Hepatocyte (in vitro differentiated cells): ENCODE measurements at regions not wholly inside any gene's neighbourhood (a gene's known extent, or its start where the extent isn't known, plus 50 kb on each side); places are given as distances from the start of the nearest gene placed in this dataset.

ENCODE experiments used
- DNase-seq: peaks from one replicate; pipeline ENCODE4 v3.0.0-alpha.2; 2016; ENCODE audit warnings: low spot score
- H2AFZ ChIP-seq: fragments of 200-600 bp; sonication (generic); 2 replicates; pipeline ENCODE4 v1.6.0; 2016; ENCODE audit warnings: antibody characterized with exemption, mild to moderate bottlenecking
- H3K27ac ChIP-seq: fragments of 200-600 bp; sonication (generic); 2 replicates; pipeline ENCODE4 v1.5.1; 2016; ENCODE audit warnings: mild to moderate bottlenecking
- H3K27me3 ChIP-seq: fragments of 200-600 bp; sonication (generic); 2 replicates; pipeline ENCODE4 v1.6.1; 2016
- H3K36me3 ChIP-seq: fragments of 200-600 bp; sonication (generic); replicated peaks from 2 replicates; pipeline ENCODE4 v1.5.1; 2016; ENCODE audit warnings: low read depth; ENCODE audit not compliant: insufficient read depth
- H3K4me1 ChIP-seq: fragments of 200-600 bp; sonication (generic); 2 replicates; pipeline ENCODE4 v1.5.1; 2016; ENCODE audit warnings: mild to moderate bottlenecking, moderate library complexity; ENCODE audit not compliant: insufficient read depth
- H3K4me2 ChIP-seq: fragments of 200-600 bp; sonication (generic); 2 replicates; pipeline ENCODE4 v1.6.0; 2016
- H3K4me3 ChIP-seq: fragments of 200-600 bp; sonication (generic); 2 replicates; pipeline ENCODE4 v1.5.1; 2016; ENCODE audit warnings: mild to moderate bottlenecking
- H3K79me2 ChIP-seq: fragments of 200-600 bp; sonication (generic); 2 replicates; pipeline ENCODE4 v1.6.0; 2017; ENCODE audit warnings: mild to moderate bottlenecking
- H3K9me2 ChIP-seq: fragments of 200-600 bp; sonication (generic); replicated peaks from 2 replicates; pipeline ENCODE4 v1.6.0; 2017; ENCODE audit warnings: mild to moderate bottlenecking; ENCODE audit not compliant: insufficient read depth
- H3K9me3 ChIP-seq: fragments of 200-600 bp; sonication (generic); 2 replicates; pipeline ENCODE4 v1.5.1; 2016; ENCODE audit warnings: low read depth, mild to moderate bottlenecking
- H4K20me1 ChIP-seq: fragments of 200-600 bp; sonication (generic); 2 replicates; pipeline ENCODE4 v1.6.0; 2016; ENCODE audit warnings: mild to moderate bottlenecking; ENCODE audit not compliant: insufficient read depth, poor library complexity, severe bottlenecking
- EZH2 ChIP-seq: fragments of 200-600 bp; sonication (generic); IDR thresholded peaks from 2 replicates; pipeline ENCODE4 v1.6.1; 2016; ENCODE audit warnings: antibody characterized with exemption, mild to moderate bottlenecking, borderline replicate concordance
- EZH2phosphoT487 ChIP-seq: fragments of 200-600 bp; sonication (generic); IDR thresholded peaks from one replicate; pipeline ENCODE4 v1.6.1; 2018; ENCODE audit warnings: antibody characterized with exemption, mild to moderate bottlenecking, low read depth, moderate library complexity; ENCODE audit not compliant: unreplicated experiment, severe bottlenecking
- WGBS: methylation state at CpG from one replicate; pipeline ENCODE4 v1.1.6; 2016; ENCODE audit warnings: low lambda C conversion rate; ENCODE audit errors: missing lambda C conversion rate; 5-methylcytosine and 5-hydroxymethylcytosine counted together
- TF ChIP-seq, protein P1 (sequence below): fragments of 200-600 bp; sonication (generic); IDR thresholded peaks from 2 replicates; pipeline ENCODE4 v1.5.1; 2016; ENCODE audit warnings: antibody characterized with exemption, mild to moderate bottlenecking; ENCODE audit not compliant: poor library complexity

DNA sequence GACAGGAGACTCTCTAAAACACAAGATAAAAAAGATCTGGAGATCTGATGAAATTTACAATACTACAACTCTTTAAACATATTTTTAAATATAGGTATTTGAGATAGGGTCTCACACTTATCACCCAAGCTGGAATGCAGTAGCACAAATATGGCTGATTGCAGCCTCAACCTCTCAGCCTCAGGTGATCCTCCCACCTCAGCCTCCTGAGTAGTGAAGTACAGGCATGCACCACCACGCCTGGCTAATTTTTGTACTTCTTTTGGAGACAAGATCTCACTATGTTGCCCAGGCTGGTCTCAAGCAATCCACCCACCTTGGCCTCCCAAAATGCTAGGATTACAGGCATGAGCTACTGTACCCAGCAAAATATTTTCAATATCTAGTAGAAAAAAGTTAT is 170.0 kb upstream of the NR5A2 start:
- H3K27ac ChIP-seq, result no peak overlapping the region
- no peaks in the 10 kb centered on the region for H3K36me3 ChIP-seq
- TF ChIP-seq EZH2, result no peak
- no peak for TF ChIP-seq EZH2phosphoT487
- TF ChIP-seq, protein P1, sequence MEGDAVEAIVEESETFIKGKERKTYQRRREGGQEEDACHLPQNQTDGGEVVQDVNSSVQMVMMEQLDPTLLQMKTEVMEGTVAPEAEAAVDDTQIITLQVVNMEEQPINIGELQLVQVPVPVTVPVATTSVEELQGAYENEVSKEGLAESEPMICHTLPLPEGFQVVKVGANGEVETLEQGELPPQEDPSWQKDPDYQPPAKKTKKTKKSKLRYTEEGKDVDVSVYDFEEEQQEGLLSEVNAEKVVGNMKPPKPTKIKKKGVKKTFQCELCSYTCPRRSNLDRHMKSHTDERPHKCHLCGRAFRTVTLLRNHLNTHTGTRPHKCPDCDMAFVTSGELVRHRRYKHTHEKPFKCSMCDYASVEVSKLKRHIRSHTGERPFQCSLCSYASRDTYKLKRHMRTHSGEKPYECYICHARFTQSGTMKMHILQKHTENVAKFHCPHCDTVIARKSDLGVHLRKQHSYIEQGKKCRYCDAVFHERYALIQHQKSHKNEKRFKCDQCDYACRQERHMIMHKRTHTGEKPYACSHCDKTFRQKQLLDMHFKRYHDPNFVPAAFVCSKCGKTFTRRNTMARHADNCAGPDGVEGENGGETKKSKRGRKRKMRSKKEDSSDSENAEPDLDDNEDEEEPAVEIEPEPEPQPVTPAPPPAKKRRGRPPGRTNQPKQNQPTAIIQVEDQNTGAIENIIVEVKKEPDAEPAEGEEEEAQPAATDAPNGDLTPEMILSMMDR, result no peak
- no peaks in the 10 kb centered on the region for H3K79me2 ChIP-seq
- H4K20me1 ChIP-seq, result no peaks in the 10 kb centered on the region
- no peaks in the 10 kb centered on the region for H3K4me1 ChIP-seq
- no peak overlapping the region for H2AFZ ChIP-seq
- H3K4me2 ChIP-seq, result no peak overlapping the region
- WGBS, result 82% methylated on average over 1 of the region's 1 CpG
- no peak for DNase-seq
- no peaks in the 10 kb centered on the region for H3K27me3 ChIP-seq
- no peaks in the 10 kb centered on the region for H3K9me2 ChIP-seq
- no peaks in the 10 kb centered on the region for H3K9me3 ChIP-seq
- no peak overlapping the region for H3K4me3 ChIP-seq

DNA sequence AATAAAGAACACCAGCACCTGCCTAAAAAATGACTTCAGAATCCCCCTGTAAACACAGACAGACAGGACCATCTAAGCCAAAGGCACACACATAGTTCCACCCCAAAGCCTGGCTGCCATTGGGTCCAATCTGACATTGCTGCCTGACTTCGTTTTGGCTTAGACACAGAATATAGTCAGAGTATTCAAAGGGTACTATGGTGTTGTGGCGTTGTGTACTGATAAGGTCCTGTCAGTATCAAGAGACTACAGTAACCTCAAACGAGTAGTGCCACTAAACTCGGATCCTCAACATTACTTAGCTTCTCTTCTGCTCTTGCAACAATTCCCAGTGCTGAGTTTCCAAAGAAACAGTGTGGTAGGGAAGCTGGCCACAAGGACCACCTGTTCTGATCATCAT is 169.3 kb upstream of the NR5A2 start:
- Histone ChIP-seq H3K9me2 (no peaks in the 10 kb centered on the region), H3K4me2 (no peak overlapping the region), H3K27ac (no peak overlapping the region), H3K27me3 (no peaks in the 10 kb centered on the region), H4K20me1 (no peaks in the 10 kb centered on the region), H3K9me3 (no peaks in the 10 kb centered on the region), H3K79me2 (no peaks in the 10 kb centered on the region), H3K4me1 (no peaks in the 10 kb centered on the region), H2AFZ (no peak overlapping the region), H3K36me3 (no peaks in the 10 kb centered on the region), H3K4me3 (no peak overlapping the region)
- 84% methylated on average over 4 of the region's 4 CpGs for WGBS
- TF ChIP-seq, protein P1, result no peak
- TF ChIP-seq EZH2 (no peak), EZH2phosphoT487 (no peak)
- no peak for DNase-seq

DNA sequence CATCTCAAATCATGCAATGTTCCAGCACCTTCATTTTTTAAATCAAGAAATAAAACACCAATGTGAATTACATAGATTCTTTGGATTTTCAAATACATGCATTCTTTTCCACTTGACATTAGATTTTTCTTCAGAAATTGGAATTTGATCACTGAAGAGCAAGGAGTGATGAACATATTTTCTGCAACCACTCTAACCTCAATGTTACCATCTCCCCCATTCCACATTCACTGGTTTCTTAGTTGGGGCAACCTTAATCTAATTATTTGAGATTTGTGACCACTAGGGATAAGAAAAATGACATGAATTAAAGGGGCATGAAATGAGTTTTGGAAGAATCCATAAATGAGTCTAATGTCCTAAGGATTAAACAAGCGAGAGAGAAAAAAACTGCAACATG is 168.7 kb upstream of the NR5A2 start:
- H4K20me1 ChIP-seq, result no peaks in the 10 kb centered on the region
- H3K4me1 ChIP-seq, result no peaks in the 10 kb centered on the region
- no peaks in the 10 kb centered on the region for H3K9me2 ChIP-seq
- H2AFZ ChIP-seq, result no peak overlapping the region
- no peak overlapping the region for H3K4me2 ChIP-seq
- H3K79me2 ChIP-seq, result no peaks in the 10 kb centered on the region
- no peak overlapping the region for H3K27ac ChIP-seq
- H3K27me3 ChIP-seq, result no peaks in the 10 kb centered on the region
- no peaks in the 10 kb centered on the region for H3K9me3 ChIP-seq
- 86% methylated on average over 1 of the region's 1 CpG for WGBS
- DNase-seq, result no peak
- TF ChIP-seq, protein P1, result no peak
- TF ChIP-seq EZH2phosphoT487 (no peak), EZH2 (no peak)
- H3K4me3 ChIP-seq, result no peak overlapping the region
- no peaks in the 10 kb centered on the region for H3K36me3 ChIP-seq

DNA sequence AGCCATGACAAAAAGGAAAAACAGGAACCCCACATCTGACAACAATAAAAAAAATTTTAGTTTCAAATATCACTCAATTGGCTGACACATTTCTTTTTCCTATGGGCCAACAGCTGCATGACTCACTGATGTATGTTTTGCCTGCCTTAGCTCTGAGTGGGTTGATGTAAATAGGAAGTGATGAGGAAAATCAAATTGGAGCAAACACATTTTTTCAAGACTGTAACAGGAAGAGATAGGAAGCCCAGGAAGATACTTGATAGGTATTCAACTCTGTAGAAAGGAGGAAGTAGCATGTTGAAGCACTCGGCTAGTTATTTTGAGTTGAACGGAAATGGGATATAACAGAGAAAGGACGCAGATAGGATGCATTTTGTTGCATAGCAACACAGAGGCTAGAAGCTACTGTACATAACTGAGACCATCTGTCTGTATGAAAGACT is 168.0 kb upstream of the NR5A2 start:
- TF ChIP-seq, protein P1, result no peak
- TF ChIP-seq EZH2phosphoT487 (no peak), EZH2 (no peak)
- Histone ChIP-seq H3K27me3 (no peaks in the 10 kb centered on the region), H4K20me1 (no peaks in the 10 kb centered on the region), H3K9me2 (no peaks in the 10 kb centered on the region), H3K4me2 (no peak overlapping the region), H3K79me2 (no peaks in the 10 kb centered on the region), H2AFZ (no peak overlapping the region), H3K9me3 (no peaks in the 10 kb centered on the region), H3K4me1 (no peaks in the 10 kb centered on the region), H3K4me3 (no peak overlapping the region), H3K36me3 (no peaks in the 10 kb centered on the region), H3K27ac (no peak overlapping the region)
- WGBS, result 74% methylated on average over 3 of the region's 3 CpGs
- no peak for DNase-seq
